Body of pancreas (tissue), 4 donors: ENCODE measurements at regions not wholly inside any gene's neighbourhood (a gene's known extent, or its start where the extent isn't known, plus 50 kb on each side); places are given as distances from the start of the nearest gene placed in this dataset.

Source experiments
- ATAC-seq: fragments of 150-250 bp; one replicate; pipeline ENCODE4 v1.9.1; 2016
- DNase-seq, 4 donors: peaks; one replicate each; pipeline ENCODE4 v3.0.0-alpha.2; 2019
- H3K27ac ChIP-seq, 4 donors: fragments of 200-600 bp; sonication (generic); 1 replicate in 3 of 4; 2 replicates in 1 of 4; pipeline versions ENCODE4 v1.5.1 to v1.6.1; 2016 to 2019; ENCODE audit warnings: mild to moderate bottlenecking in 1 of 4, mixed read lengths in 1 of 4, moderate library complexity in 1 of 4
- H3K27me3 ChIP-seq, 2 donors: fragments of 200-600 bp; sonication (generic); one replicate each; pipeline ENCODE4 v1.6.0; 2016; ENCODE audit warnings: mild to moderate bottlenecking in 1 of 2
- H3K36me3 ChIP-seq, 2 donors: fragments of 200-600 bp; sonication (generic); replicated peaks in 1 of 2; 2 replicates each; pipeline ENCODE4 v1.5.1; 2016; ENCODE audit warnings: low read depth in 2 of 2; ENCODE audit not compliant: insufficient read depth in 1 of 2
- H3K4me1 ChIP-seq: fragments of 200-600 bp; sonication (generic); one replicate; pipeline ENCODE4 v1.6.0; 2016
- H3K4me3 ChIP-seq, 2 donors: fragments of 200-600 bp; sonication (generic); 1 replicate in 1 of 2; 2 replicates in 1 of 2; pipeline ENCODE4 v1.5.1; 2016 to 2019
- H3K9me3 ChIP-seq, 3 donors: fragments of 200-600 bp; sonication (generic); 1 replicate in 2 of 3; 2 replicates in 1 of 3; pipeline ENCODE4 v1.5.1; 2016
- POLR2A ChIP-seq, 3 donors: fragments of 450-650 bp; IDR thresholded peaks; one replicate each; pipeline ENCODE4 v1.6.1; 2016; ENCODE audit warnings: antibody characterized with exemption in 3 of 3, mild to moderate bottlenecking in 2 of 3
- WGBS, 2 donors: methylation state at CpG; one replicate each; pipeline ENCODE4 v1.1.5; 2017; 5-methylcytosine and 5-hydroxymethylcytosine counted together
- intact Hi-C: fragments of 100-400 bp; cut with DNase I; formaldehyde crosslinking; loops from one replicate; pipeline ENCODE4 v1.15.1; 2023
- TF ChIP-seq, protein P1 (sequence below), 7 experiments: fragments of 450-650 bp in 4 of 7; fragments of 200-600 bp in 3 of 7; sonication (generic) in 3 of 7; IDR thresholded peaks; one replicate each; pipeline ENCODE4 v1.5.1; 2016 to 2019; ENCODE audit warnings: antibody characterized with exemption in 7 of 7

DNA sequence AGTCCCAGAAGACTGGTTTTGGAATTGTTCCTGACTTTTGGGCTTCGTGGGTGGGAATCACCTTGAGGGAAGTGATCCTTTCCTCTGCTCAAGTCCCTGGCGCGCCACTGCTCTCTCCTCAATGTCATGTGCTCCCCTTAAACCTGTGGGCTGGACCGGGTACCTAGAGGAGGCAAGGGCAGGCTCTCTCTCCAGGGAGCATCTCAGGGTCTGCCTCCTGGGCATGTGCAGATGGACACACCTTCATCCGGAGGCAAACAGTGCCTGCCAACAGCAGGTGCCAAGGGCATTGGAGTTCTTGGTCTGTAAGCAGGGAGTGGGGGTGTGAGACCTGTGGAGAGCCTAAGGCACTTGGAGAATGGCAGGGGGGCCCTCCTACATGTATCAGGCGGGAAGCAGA, 142.6 kb downstream of the INHBB start:
- DNase-seq (peak in 1 of 4 donors; percentile 7), ATAC-seq (no peak)
- intact Hi-C loops: no loop called here

DNA sequence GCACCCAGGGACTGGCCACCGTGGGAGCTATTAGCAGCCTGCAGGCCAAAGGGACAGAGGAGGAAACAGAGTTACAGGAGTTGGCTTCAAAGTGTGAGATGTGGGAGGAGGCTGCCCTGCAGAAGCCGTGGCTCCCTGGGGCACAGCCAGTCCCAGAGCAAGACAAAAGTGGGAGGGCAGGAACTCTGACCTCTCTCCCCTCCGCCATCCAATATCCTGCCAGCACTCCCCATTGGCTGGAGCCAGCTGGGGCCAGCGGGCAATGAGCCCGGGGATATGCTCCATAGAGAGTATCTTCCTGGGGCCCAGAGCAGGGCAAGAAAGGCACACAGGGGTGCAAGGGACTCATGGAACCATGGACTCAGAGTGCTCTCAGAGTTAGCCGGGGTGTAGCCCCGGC, 143.1 kb downstream of the INHBB start:
- intact Hi-C loops: no loop called here
- Histone ChIP-seq H3K9me3 (no peaks in the 10 kb centered on the region), H3K36me3 (no peaks in the 10 kb centered on the region), H3K4me3 (no peak overlapping the region), H3K27ac (no peak overlapping the region), H3K27me3 (no peaks in the 10 kb centered on the region), H3K4me1 (no peaks in the 10 kb centered on the region)
- no peak for TF ChIP-seq POLR2A (IDR thresholded peaks at IDR 0.05)
- TF ChIP-seq, protein P1, sequence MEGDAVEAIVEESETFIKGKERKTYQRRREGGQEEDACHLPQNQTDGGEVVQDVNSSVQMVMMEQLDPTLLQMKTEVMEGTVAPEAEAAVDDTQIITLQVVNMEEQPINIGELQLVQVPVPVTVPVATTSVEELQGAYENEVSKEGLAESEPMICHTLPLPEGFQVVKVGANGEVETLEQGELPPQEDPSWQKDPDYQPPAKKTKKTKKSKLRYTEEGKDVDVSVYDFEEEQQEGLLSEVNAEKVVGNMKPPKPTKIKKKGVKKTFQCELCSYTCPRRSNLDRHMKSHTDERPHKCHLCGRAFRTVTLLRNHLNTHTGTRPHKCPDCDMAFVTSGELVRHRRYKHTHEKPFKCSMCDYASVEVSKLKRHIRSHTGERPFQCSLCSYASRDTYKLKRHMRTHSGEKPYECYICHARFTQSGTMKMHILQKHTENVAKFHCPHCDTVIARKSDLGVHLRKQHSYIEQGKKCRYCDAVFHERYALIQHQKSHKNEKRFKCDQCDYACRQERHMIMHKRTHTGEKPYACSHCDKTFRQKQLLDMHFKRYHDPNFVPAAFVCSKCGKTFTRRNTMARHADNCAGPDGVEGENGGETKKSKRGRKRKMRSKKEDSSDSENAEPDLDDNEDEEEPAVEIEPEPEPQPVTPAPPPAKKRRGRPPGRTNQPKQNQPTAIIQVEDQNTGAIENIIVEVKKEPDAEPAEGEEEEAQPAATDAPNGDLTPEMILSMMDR (IDR thresholded peaks at IDR 0.05): no peak
- WGBS, 2 donors: 70 to 71% methylated on average over 7 of the region's 7 CpGs
- no peak for ATAC-seq
- DNase-seq: peak in 1 of 4 donors; percentile 2

More for the DNA sequence above, 142.6 kb downstream of the INHBB start:
- Histone ChIP-seq H3K27me3 (no peaks in the 10 kb centered on the region), H3K9me3 (no peaks in the 10 kb centered on the region), H3K36me3 (no peaks in the 10 kb centered on the region), H3K4me1 (no peaks in the 10 kb centered on the region), H3K27ac (no peak overlapping the region), H3K4me3 (no peak overlapping the region)
- WGBS, 2 donors: 69 to 75% methylated on average over 4 to 6 of the region's 6 CpGs
- TF ChIP-seq POLR2A (IDR thresholded peaks at IDR 0.05): no peak
- TF ChIP-seq, protein P1 (IDR thresholded peaks at IDR 0.05): no peak

DNA sequence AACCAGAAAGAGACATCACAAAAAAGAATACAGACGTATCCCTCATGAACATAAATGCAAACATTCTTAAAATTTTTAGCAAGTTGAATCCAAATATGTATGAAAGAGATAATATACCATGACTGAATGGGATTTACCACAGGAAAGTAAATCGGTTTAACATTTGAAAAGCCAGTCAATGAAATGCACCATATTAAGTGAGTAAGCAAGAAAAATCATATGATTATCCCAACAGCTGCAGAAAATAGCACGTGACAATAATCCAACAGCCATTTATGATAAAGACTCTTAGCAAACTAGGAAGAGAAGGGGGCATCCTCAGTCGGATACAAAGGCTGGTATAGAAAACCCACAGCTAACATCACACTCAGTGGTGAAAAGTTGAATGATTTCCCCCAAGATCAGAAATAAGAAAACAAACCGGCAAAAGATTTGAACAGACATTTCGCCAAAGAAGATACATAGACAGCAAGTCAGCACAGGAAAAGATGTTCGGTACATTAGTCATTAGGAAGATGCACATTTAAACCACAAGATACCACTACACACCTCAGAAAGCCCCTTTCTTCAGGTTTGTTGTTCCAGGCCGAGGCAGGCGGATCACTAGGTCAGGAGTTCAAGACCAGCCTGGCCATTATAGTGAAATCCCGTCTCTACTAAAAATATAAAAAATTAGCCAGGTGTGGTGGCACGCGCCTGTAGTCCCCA, 144.3 kb downstream of the INHBB start:
- Histone ChIP-seq H3K36me3 (no peaks in the 10 kb centered on the region), H3K9me3 (no peaks in the 10 kb centered on the region), H3K27me3 (no peaks in the 10 kb centered on the region), H3K4me3 (no peak overlapping the region), H3K27ac (no peak overlapping the region), H3K4me1 (no peaks in the 10 kb centered on the region)
- intact Hi-C loops: no loop called here
- ATAC-seq (no peak), DNase-seq (no peak)
- 88 to 89% methylated on average over 12 of the region's 12 CpGs for WGBS, 2 donors
- TF ChIP-seq, protein P1 (IDR thresholded peaks at IDR 0.05): no peak
- TF ChIP-seq POLR2A (IDR thresholded peaks at IDR 0.05): no peak

DNA sequence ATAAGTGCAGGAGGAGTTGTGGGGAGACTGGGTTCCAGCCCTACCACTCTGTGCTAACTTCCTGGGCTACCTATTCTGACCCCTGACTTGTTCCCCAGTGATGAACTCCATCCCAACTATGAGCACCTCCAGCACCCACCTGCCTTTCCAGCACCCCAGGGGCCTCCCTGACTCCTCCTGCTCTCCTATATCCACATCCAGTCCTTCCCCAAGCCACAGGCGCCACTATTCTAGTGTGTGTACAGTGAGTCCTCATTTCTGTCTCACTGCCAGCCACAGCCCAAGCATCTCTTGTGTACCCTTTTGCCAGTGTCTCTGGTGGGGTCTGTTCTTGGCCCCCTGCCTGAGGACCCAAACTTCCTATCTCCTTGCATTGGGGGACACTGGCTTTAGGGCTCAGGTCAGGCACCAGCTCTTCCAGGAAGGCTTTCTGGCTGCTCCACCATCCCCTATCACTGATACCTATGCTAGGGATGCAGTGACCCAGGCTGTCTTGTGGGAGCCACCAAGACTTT, 145.2 kb downstream of the INHBB start:
- ATAC-seq (no peak), DNase-seq (peak in 1 of 4 donors; percentile 8)
- H3K27ac ChIP-seq: no peak overlapping the region
- 83 to 100% methylated on average over 1 of the region's 1 CpG for WGBS, 2 donors
- intact Hi-C loops: no loop called here
- H3K36me3 ChIP-seq: no peaks in the 10 kb centered on the region
- no peaks in the 10 kb centered on the region for H3K9me3 ChIP-seq
- no peaks in the 10 kb centered on the region for H3K4me1 ChIP-seq
- no peak overlapping the region for H3K4me3 ChIP-seq
- no peaks in the 10 kb centered on the region for H3K27me3 ChIP-seq
- no peak for TF ChIP-seq POLR2A (IDR thresholded peaks at IDR 0.05)
- TF ChIP-seq, protein P1 (IDR thresholded peaks at IDR 0.05): no peak

DNA sequence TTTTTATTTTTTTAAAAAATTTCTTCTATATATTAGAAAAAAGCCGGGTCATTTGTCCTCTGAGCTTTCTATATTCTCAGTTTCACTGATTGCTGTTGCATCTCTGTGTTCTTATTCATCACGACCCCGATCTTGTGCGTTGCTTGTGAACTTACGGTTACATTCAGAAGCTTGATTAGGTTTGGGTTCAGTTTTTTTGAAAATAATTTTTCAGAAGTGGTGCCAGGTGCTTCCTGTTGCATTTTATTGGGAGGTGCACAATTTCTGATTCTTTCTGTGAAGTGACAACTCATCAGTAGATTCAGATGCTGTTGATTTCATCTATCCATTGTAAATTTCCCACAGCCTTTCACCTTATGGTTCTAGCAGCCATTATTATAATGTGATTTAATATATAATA, 147.3 kb downstream of the INHBB start:
- TF ChIP-seq, protein P1 (IDR thresholded peaks at IDR 0.05): no peak
- no peak for TF ChIP-seq POLR2A (IDR thresholded peaks at IDR 0.05)
- intact Hi-C loops: no loop called here
- Histone ChIP-seq H3K4me1 (no peaks in the 10 kb centered on the region), H3K27me3 (no peaks in the 10 kb centered on the region), H3K9me3 (no peaks in the 10 kb centered on the region), H3K4me3 (no peak overlapping the region), H3K36me3 (no peaks in the 10 kb centered on the region), H3K27ac (no peak overlapping the region)
- WGBS, 2 donors: 77 to 79% methylated on average over 5 of the region's 5 CpGs
- ATAC-seq: no peak
- DNase-seq: no peak
